ENCODE measurements at regions not wholly inside any gene's neighbourhood (a gene's known extent, or its start where the extent isn't known, plus 50 kb on each side); places are given as distances from the start of the nearest gene placed in this dataset.

GRCh38 chr20:19077370-19078220, 134.8 kb upstream of the SLC24A3 start:
- no peak for DNase-seq (ENCODE audit: low read depth, low spot score)

- no peak for DNase-seq (ENCODE audit: low read depth, low spot score)
Observed at GRCh38 chr20:19078448-19079373, 133.7 kb upstream of the SLC24A3 start.

GRCh38 chr20:19079536-19080299, 132.7 kb upstream of the SLC24A3 start:
- no peak for DNase-seq (ENCODE audit: low read depth, low spot score)

GRCh38 chr20:19081937-19082336, 130.5 kb upstream of the SLC24A3 start:
- DNase-seq (ENCODE audit: low read depth, low spot score) = no peak

GRCh38 chr20:19083136-19083621, 129.3 kb upstream of the SLC24A3 start:
- DNase-seq (ENCODE audit: low read depth, low spot score) = no peak

GRCh38 chr20:19090332-19090731, 122.1 kb upstream of the SLC24A3 start:
- no peak for DNase-seq (ENCODE audit: low read depth, low spot score)

- no peak for DNase-seq (ENCODE audit: low read depth, low spot score)
Observed at GRCh38 chr20:19094959-19095541, 117.4 kb upstream of the SLC24A3 start.

GRCh38 chr20:19095762-19096161, 116.7 kb upstream of the SLC24A3 start:
- no peak for DNase-seq (ENCODE audit: low read depth, low spot score)

GRCh38 chr20:19096843-19097242, 115.6 kb upstream of the SLC24A3 start:
- DNase-seq (ENCODE audit: low read depth, low spot score) = no peak

GRCh38 chr20:19098117-19098516, 114.3 kb upstream of the SLC24A3 start:
- DNase-seq (ENCODE audit: low read depth, low spot score) = no peak

- DNase-seq (ENCODE audit: low read depth, low spot score) = no peak
Observed at GRCh38 chr20:19098806-19099578, 113.5 kb upstream of the SLC24A3 start.

- no peak for DNase-seq (ENCODE audit: low read depth, low spot score)
Observed at GRCh38 chr20:19099596-19100545, 112.6 kb upstream of the SLC24A3 start.

GRCh38 chr20:19100975-19101374, 111.5 kb upstream of the SLC24A3 start:
- DNase-seq (ENCODE audit: low read depth, low spot score) = no peak

GRCh38 chr20:19104186-19104585, 108.3 kb upstream of the SLC24A3 start:
- DNase-seq (ENCODE audit: low read depth, low spot score) = no peak

GRCh38 chr20:19108155-19108554, 104.3 kb upstream of the SLC24A3 start:
- no peak for DNase-seq (ENCODE audit: low read depth, low spot score)

- DNase-seq (ENCODE audit: low read depth, low spot score) = no peak
Observed at GRCh38 chr20:19110285-19110684, 102.2 kb upstream of the SLC24A3 start.

GRCh38 chr20:19110881-19111460, 101.5 kb upstream of the SLC24A3 start:
- no peak for DNase-seq (ENCODE audit: low read depth, low spot score)

- no peak for DNase-seq (ENCODE audit: low read depth, low spot score)
Observed at GRCh38 chr20:19112828-19113227, 99.6 kb upstream of the SLC24A3 start.

- no peak for DNase-seq (ENCODE audit: low read depth, low spot score)
Observed at GRCh38 chr20:19113343-19113930, 99.0 kb upstream of the SLC24A3 start.

Measured in astrocyte of the hippocampus (primary cell).